Nephron (organoid): ENCODE measurements at regions not wholly inside any gene's neighbourhood (a gene's known extent, or its start where the extent isn't known, plus 50 kb on each side); places are given as distances from the start of the nearest gene placed in this dataset.

Experiments used
- H3K27ac Mint-ChIP-seq, 3 experiments: 2 replicates each; pipeline ENCODE4 v1.8.0; 2020; ENCODE audit warnings: mixed read lengths in 3 of 3, mild to moderate bottlenecking in 2 of 3, moderate library complexity in 1 of 3
- H3K27me3 Mint-ChIP-seq: 2 replicates; pipeline ENCODE4 v1.8.0; 2021; ENCODE audit warnings: low read depth, mild to moderate bottlenecking, moderate library complexity, mixed read lengths
- H3K36me3 Mint-ChIP-seq: 2 replicates; pipeline ENCODE4 v1.8.0; 2020; ENCODE audit warnings: low read depth, mixed read lengths
- H3K4me1 Mint-ChIP-seq: 2 replicates; pipeline ENCODE4 v1.8.0; 2020; ENCODE audit warnings: mixed read lengths
- H3K4me3 Mint-ChIP-seq, 3 experiments: 2 replicates each; pipeline ENCODE4 v1.8.0; 2020; ENCODE audit warnings: mild to moderate bottlenecking in 3 of 3, mixed read lengths in 3 of 3, moderate library complexity in 2 of 3
- H3K9me3 Mint-ChIP-seq: 2 replicates; pipeline ENCODE4 v1.8.0; 2020; ENCODE audit warnings: mixed read lengths
- CTCF ChIP-seq, 3 experiments: fragments of 200-600 bp; sonication (generic); IDR thresholded peaks; one replicate each; pipeline ENCODE4 v1.5.0; 2021; ENCODE audit warnings: antibody characterized with exemption in 3 of 3; ENCODE audit not compliant: unreplicated experiment in 3 of 3

- H3K27me3 Mint-ChIP-seq = no peaks in the 10 kb centered on the region
- H3K4me3 Mint-ChIP-seq = no peak overlapping the region
- no peaks in the 10 kb centered on the region for H3K36me3 Mint-ChIP-seq
- TF ChIP-seq CTCF (IDR thresholded peaks at IDR 0.05; ENCODE audit: unreplicated experiment in 3 of 3) = no peak
- H3K27ac Mint-ChIP-seq = no peak overlapping the region
- H3K4me1 Mint-ChIP-seq = no peaks in the 10 kb centered on the region
- no peaks in the 10 kb centered on the region for H3K9me3 Mint-ChIP-seq
These were observed 446.9 kb downstream of the DYNC2H1 start for GRCh38 chr11:103556171-103556570.

GRCh38 chr11:103566116-103566515, 456.9 kb downstream of the DYNC2H1 start:
- Mint-ChIP-seq H3K27me3 (no peaks in the 10 kb centered on the region), H3K36me3 (no peaks in the 10 kb centered on the region), H3K27ac (no peak overlapping the region), H3K9me3 (no peaks in the 10 kb centered on the region), H3K4me1 (peaks cover 4% of the 10 kb centered on the region), H3K4me3 (no peak overlapping the region)
- no peak for TF ChIP-seq CTCF (IDR thresholded peaks at IDR 0.05; ENCODE audit: unreplicated experiment in 3 of 3)

- peak overlapping the region; percentile 8 to 44 (median 17) for H3K27ac Mint-ChIP-seq
- no peaks in the 10 kb centered on the region for H3K9me3 Mint-ChIP-seq
- no peaks in the 10 kb centered on the region for H3K36me3 Mint-ChIP-seq
- H3K4me1 Mint-ChIP-seq = peaks cover 16% of the 10 kb centered on the region
- H3K4me3 Mint-ChIP-seq = no peak overlapping the region
- H3K27me3 Mint-ChIP-seq = no peaks in the 10 kb centered on the region
- no peak for TF ChIP-seq CTCF (IDR thresholded peaks at IDR 0.05; ENCODE audit: unreplicated experiment in 3 of 3)
These were observed 454.7 kb upstream of the DDI1 start for GRCh38 chr11:103581760-103582159.

- peak overlapping the region in 1 of 3 experiments; percentile 44 for H3K27ac Mint-ChIP-seq
- no peaks in the 10 kb centered on the region for H3K36me3 Mint-ChIP-seq
- H3K27me3 Mint-ChIP-seq = no peaks in the 10 kb centered on the region
- no peaks in the 10 kb centered on the region for H3K9me3 Mint-ChIP-seq
- H3K4me1 Mint-ChIP-seq = peaks cover 23% of the 10 kb centered on the region
- TF ChIP-seq CTCF (IDR thresholded peaks at IDR 0.05; ENCODE audit: unreplicated experiment in 3 of 3) = no peak
- no peak overlapping the region for H3K4me3 Mint-ChIP-seq
These were observed 454.0 kb upstream of the DDI1 start for GRCh38 chr11:103582351-103582909.

GRCh38 chr11:103584021-103584420, 452.4 kb upstream of the DDI1 start:
- Mint-ChIP-seq H3K27ac (peak overlapping the region in 1 of 3 experiments; percentile 35), H3K4me1 (peaks cover 36% of the 10 kb centered on the region), H3K9me3 (no peaks in the 10 kb centered on the region), H3K36me3 (no peaks in the 10 kb centered on the region), H3K27me3 (no peaks in the 10 kb centered on the region), H3K4me3 (no peak overlapping the region)
- TF ChIP-seq CTCF (IDR thresholded peaks at IDR 0.05; ENCODE audit: unreplicated experiment in 3 of 3) = no peak

- no peak for TF ChIP-seq CTCF (IDR thresholded peaks at IDR 0.05; ENCODE audit: unreplicated experiment in 3 of 3)
- H3K4me1 Mint-ChIP-seq = peaks cover 36% of the 10 kb centered on the region
- no peak overlapping the region for H3K27ac Mint-ChIP-seq
- H3K4me3 Mint-ChIP-seq = no peak overlapping the region
- no peaks in the 10 kb centered on the region for H3K27me3 Mint-ChIP-seq
- H3K36me3 Mint-ChIP-seq = no peaks in the 10 kb centered on the region
- H3K9me3 Mint-ChIP-seq = peaks cover 2% of the 10 kb centered on the region
These were observed 451.7 kb upstream of the DDI1 start for GRCh38 chr11:103584720-103585119.
